HG03280 (cell line): ENCODE measurements at regions not wholly inside any gene's neighbourhood (a gene's known extent, or its start where the extent isn't known, plus 50 kb on each side); places are given as distances from the start of the nearest gene placed in this dataset.
"Not testable (repeated sequence)": the region's sequence is repeated elsewhere in the genome, so short reads cannot be mapped to it uniquely, and the experiment has no call there.

Source experiments
- ATAC-seq: cut with Tn5 transposase; IDR thresholded peaks from one replicate; pipeline ENCODE4 v1.9.1; 2021; ENCODE audit warnings: mild to moderate bottlenecking, moderate library complexity; ENCODE audit not compliant: unreplicated experiment

GRCh38 chr4:130043732-130044160, 947.8 kb downstream of the C4orf33 start:
- no peak for ATAC-seq

GRCh38 chr4:130044788-130045531, 949.0 kb downstream of the C4orf33 start:
- ATAC-seq, result no peak

GRCh38 chr4:130053723-130054122, 957.8 kb downstream of the C4orf33 start:
- ATAC-seq, result no peak

GRCh38 chr4:130054908-130055307, 959.0 kb downstream of the C4orf33 start:
- ATAC-seq, result no peak

GRCh38 chr4:130056286-130056685, 960.3 kb downstream of the C4orf33 start:
- ATAC-seq, result no peak

GRCh38 chr4:130064471-130064870, 968.5 kb downstream of the C4orf33 start:
- no peak for ATAC-seq

- ATAC-seq, result no peak
Measured at GRCh38 chr4:130067419-130067818, 971.5 kb downstream of the C4orf33 start.

- no peak for ATAC-seq
Measured at GRCh38 chr4:130068072-130068471, 972.1 kb downstream of the C4orf33 start.

- ATAC-seq, result no peak
Measured at GRCh38 chr4:130071746-130072145, 975.8 kb downstream of the C4orf33 start.

GRCh38 chr4:130073145-130073790, 977.3 kb downstream of the C4orf33 start:
- no peak for ATAC-seq

GRCh38 chr4:130074096-130074495, 978.1 kb downstream of the C4orf33 start:
- no peak for ATAC-seq

- no peak for ATAC-seq
Measured at GRCh38 chr4:130077275-130077674, 981.3 kb downstream of the C4orf33 start.

GRCh38 chr4:130079027-130079426, 983.1 kb downstream of the C4orf33 start:
- ATAC-seq, result not testable (repeated sequence)

- no peak for ATAC-seq
Measured at GRCh38 chr4:130080872-130081451, 985.0 kb downstream of the C4orf33 start.

GRCh38 chr4:130090427-130090826, 994.5 kb downstream of the C4orf33 start:
- no peak for ATAC-seq

GRCh38 chr4:130092187-130093015, 996.4 kb downstream of the C4orf33 start:
- ATAC-seq, result no peak

- no peak for ATAC-seq
Measured at GRCh38 chr4:130099105-130099504, 1003.2 kb downstream of the C4orf33 start.

- ATAC-seq, result no peak
Measured at GRCh38 chr4:130110189-130110588, 1014.2 kb downstream of the C4orf33 start.

- ATAC-seq, result no peak
Measured at GRCh38 chr4:130110770-130111169, 1014.8 kb downstream of the C4orf33 start.

GRCh38 chr4:130124066-130124465, 1028.1 kb downstream of the C4orf33 start:
- ATAC-seq, result no peak

- ATAC-seq, result no peak
Measured at GRCh38 chr4:130125467-130125866, 1029.5 kb downstream of the C4orf33 start.
